Transverse colon (tissue), 4 donors: ENCODE measurements at regions not wholly inside any gene's neighbourhood (a gene's known extent, or its start where the extent isn't known, plus 50 kb on each side); places are given as distances from the start of the nearest gene placed in this dataset.

Source experiments
- POLR2A ChIP-seq: fragments of 450-650 bp; IDR thresholded peaks from one replicate; pipeline ENCODE4 v1.6.1; 2016; ENCODE audit warnings: antibody characterized with exemption, mild to moderate bottlenecking, moderate library complexity
- POLR2AphosphoS5 ChIP-seq, 3 donors: sonication (generic); formaldehyde crosslinking; IDR thresholded peaks; one replicate each; pipeline ENCODE4 v1.6.1; 2016; ENCODE audit warnings: antibody characterized with exemption in 3 of 3
- TF ChIP-seq, protein P1 (sequence below), 5 experiments: fragments of 200-600 bp in 3 of 5; fragments of 450-650 bp in 2 of 5; sonication (generic) in 3 of 5; IDR thresholded peaks; 1 replicate in 2 of 5; 2 replicates in 3 of 5; pipeline ENCODE4 v1.5.1; 2016 to 2017; ENCODE audit warnings: antibody characterized with exemption in 5 of 5, inconsistent platforms in 3 of 5, mild to moderate bottlenecking in 2 of 5, moderate library complexity in 1 of 5

DNA sequence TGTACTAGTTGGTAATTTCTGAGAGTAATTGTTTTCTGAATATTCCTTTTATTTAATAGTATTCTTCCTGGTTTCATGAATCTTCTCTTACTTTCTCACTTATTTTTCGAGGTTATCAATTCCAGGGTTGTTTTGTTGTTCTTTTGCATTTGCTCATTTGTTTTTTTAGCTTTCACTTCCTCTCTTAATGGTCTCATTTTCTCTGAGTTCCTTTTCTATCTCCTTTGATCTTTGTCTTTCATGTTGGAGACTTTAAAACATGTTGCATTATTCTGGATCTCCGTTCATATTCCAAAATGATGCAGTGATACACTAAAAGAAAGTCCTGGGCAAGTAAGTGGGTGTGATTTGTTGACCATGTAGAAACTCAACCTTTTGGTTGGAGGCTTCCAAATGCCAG lies 345.3 kb upstream of the SLC35B3 start:
- TF ChIP-seq, protein P1, sequence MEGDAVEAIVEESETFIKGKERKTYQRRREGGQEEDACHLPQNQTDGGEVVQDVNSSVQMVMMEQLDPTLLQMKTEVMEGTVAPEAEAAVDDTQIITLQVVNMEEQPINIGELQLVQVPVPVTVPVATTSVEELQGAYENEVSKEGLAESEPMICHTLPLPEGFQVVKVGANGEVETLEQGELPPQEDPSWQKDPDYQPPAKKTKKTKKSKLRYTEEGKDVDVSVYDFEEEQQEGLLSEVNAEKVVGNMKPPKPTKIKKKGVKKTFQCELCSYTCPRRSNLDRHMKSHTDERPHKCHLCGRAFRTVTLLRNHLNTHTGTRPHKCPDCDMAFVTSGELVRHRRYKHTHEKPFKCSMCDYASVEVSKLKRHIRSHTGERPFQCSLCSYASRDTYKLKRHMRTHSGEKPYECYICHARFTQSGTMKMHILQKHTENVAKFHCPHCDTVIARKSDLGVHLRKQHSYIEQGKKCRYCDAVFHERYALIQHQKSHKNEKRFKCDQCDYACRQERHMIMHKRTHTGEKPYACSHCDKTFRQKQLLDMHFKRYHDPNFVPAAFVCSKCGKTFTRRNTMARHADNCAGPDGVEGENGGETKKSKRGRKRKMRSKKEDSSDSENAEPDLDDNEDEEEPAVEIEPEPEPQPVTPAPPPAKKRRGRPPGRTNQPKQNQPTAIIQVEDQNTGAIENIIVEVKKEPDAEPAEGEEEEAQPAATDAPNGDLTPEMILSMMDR (IDR thresholded peaks at IDR 0.05), result no peak
- TF ChIP-seq POLR2A, result no peak
- TF ChIP-seq POLR2AphosphoS5 (IDR thresholded peaks at IDR 0.05), result no peak
